HCT116 (cell line): ENCODE measurements at regions not wholly inside any gene's neighbourhood (a gene's known extent, or its start where the extent isn't known, plus 50 kb on each side); places are given as distances from the start of the nearest gene placed in this dataset.

Experiments
- ATAC-seq: fragments of 200-7000 bp; cut with Tn5 transposase; 2 replicates; pipeline ENCODE4 v1.9.1; 2020; ENCODE audit warnings: mild to moderate bottlenecking, moderate library complexity
- BruUV-seq: library from RNA; stranded (reverse); fragments of 400-500 nt; replicated peaks from 2 replicates; lab custom pipeline; 2021; lab: Mats Ljungman, UMichigan
- CTCF ChIA-PET: fragments of 300-600 bp; sonication (Branson Sonifier 250); formaldehyde crosslinking; loops from one replicate; lab custom pipeline; 2021; ENCODE audit warnings: antibody characterized with exemption; lab: Charles Lee
- POLR2A ChIA-PET: fragments of 300-600, 350-600 bp; sonication (Branson Sonifier 250); formaldehyde crosslinking; loops from one replicate; lab custom pipeline; 2021; ENCODE audit warnings: antibody characterized with exemption; lab: Charles Lee
- RAD21 ChIA-PET, 2 experiments: fragments of 300-600 bp; sonication (Branson Sonifier 250); formaldehyde crosslinking; loops; one replicate each; lab custom pipeline; 2023; ENCODE audit warnings: low total read pairs in 2 of 2; ENCODE audit not compliant: uncharacterized antibody in 2 of 2, unreplicated experiment in 2 of 2, low non-redundant PET in 1 of 2; lab: Charles Lee
- DNase-seq: peaks from one replicate; pipeline ENCODE4 v3.0.0-alpha.2; 2010; ENCODE audit warnings: low read depth, low spot score
- H2AFZ ChIP-seq: fragments of 200-600 bp; shearing (Covaris generic), sonication (generic); 2 replicates; pipeline ENCODE4 v1.6.1; 2017; ENCODE audit warnings: low read depth, mixed run types, mixed read lengths, antibody characterized with exemption, low read length; ENCODE audit not compliant: poor library complexity, severe bottlenecking
- H3K27ac ChIP-seq: 2 replicates; pipeline ENCODE4 v1.5.1; 2012; ENCODE audit warnings: low read depth, low read length
- H3K27me3 ChIP-seq: fragments of 200-600 bp; sonication (generic); 2 replicates; pipeline ENCODE4 v1.6.1; 2016; ENCODE audit warnings: mixed run types, low read length, mixed read lengths; ENCODE audit not compliant: insufficient read depth
- H3K36me3 ChIP-seq, 2 experiments: fragments of 200-500 bp in 1 of 2; fragments of 200-600 bp in 1 of 2; sonication (Bioruptor generic) in 1 of 2; sonication (generic) in 1 of 2; 2 replicates each; pipeline versions ENCODE4 v1.5.1 to v1.6.1; 2014 to 2016; ENCODE audit warnings: low read length in 2 of 2, inconsistent platforms in 1 of 2, mixed read lengths in 1 of 2, mixed run types in 1 of 2; ENCODE audit not compliant: insufficient read depth in 2 of 2, control insufficient read depth in 1 of 2
- H3K4me1 ChIP-seq, 2 experiments: fragments of 200-600 bp in 1 of 2; sonication (generic) in 1 of 2; 2 replicates each; pipeline versions ENCODE4 v1.5.1 to v1.6.1; 2012 to 2017; ENCODE audit warnings: low read length in 2 of 2, inconsistent platforms in 1 of 2, mild to moderate bottlenecking in 1 of 2, mixed read lengths in 1 of 2, mixed run types in 1 of 2, moderate library complexity in 1 of 2; ENCODE audit not compliant: insufficient read depth in 2 of 2, control insufficient read depth in 1 of 2
- H3K4me2 ChIP-seq: fragments of 200-600 bp; sonication (generic); 2 replicates; pipeline ENCODE4 v1.6.1; 2017; ENCODE audit warnings: mixed run types, low read length, mixed read lengths
- H3K4me3 ChIP-seq, 2 experiments: fragments of 200-600 bp in 1 of 2; sonication (generic) in 1 of 2; replicated peaks in 1 of 2; 2 replicates each; pipeline ENCODE4 v1.5.1; 2011 to 2016; ENCODE audit warnings: low read length in 2 of 2, control low read depth in 1 of 2, low read depth in 1 of 2, mild to moderate bottlenecking in 1 of 2, mixed read lengths in 1 of 2, mixed run types in 1 of 2
- H3K79me2 ChIP-seq: fragments of 200-600 bp; sonication (generic); 2 replicates; pipeline ENCODE4 v1.6.1; 2017; ENCODE audit warnings: mild to moderate bottlenecking, mixed run types, low read length, moderate library complexity, mixed read lengths; ENCODE audit not compliant: insufficient read depth
- H3K9ac ChIP-seq: fragments of 200-600 bp; sonication (generic); 2 replicates; pipeline ENCODE4 v1.6.1; 2016; ENCODE audit warnings: low read length, mixed read lengths
- H3K9me2 ChIP-seq: fragments of 200-600 bp; sonication (generic), shearing (Covaris generic); 2 replicates; pipeline ENCODE4 v1.6.1; 2017; ENCODE audit warnings: mixed run types, mild to moderate bottlenecking, moderate library complexity; ENCODE audit not compliant: insufficient read depth
- H3K9me3 ChIP-seq, 2 experiments: fragments of 200-500 bp in 1 of 2; fragments of 200-600 bp in 1 of 2; sonication (Bioruptor generic) in 1 of 2; sonication (generic) in 1 of 2; 2 replicates each; pipeline ENCODE4 v1.6.1; 2014 to 2017; ENCODE audit warnings: low read length in 2 of 2, mixed read lengths in 2 of 2, inconsistent platforms in 1 of 2, low read depth in 1 of 2, mild to moderate bottlenecking in 1 of 2, mixed run types in 1 of 2, moderate library complexity in 1 of 2; ENCODE audit not compliant: control insufficient read depth in 1 of 2, insufficient read depth in 1 of 2
- H4K20me1 ChIP-seq: fragments of 200-600 bp; sonication (generic), shearing (Covaris generic); 2 replicates; pipeline ENCODE4 v1.6.1; 2017; ENCODE audit warnings: mixed run types, mild to moderate bottlenecking, moderate library complexity; ENCODE audit not compliant: insufficient read depth
- CEBPB ChIP-seq: IDR thresholded peaks from 2 replicates; pipeline ENCODE4 v1.6.1; 2012; ENCODE audit warnings: low read depth
- EGR1 ChIP-seq: IDR thresholded peaks from 2 replicates; pipeline ENCODE4 v1.6.1; 2012; ENCODE audit warnings: low read depth
- ELF1 ChIP-seq: IDR thresholded peaks from 2 replicates; pipeline ENCODE4 v1.6.1; 2012; ENCODE audit warnings: low read depth, borderline replicate concordance
- EZH2 ChIP-seq: fragments of 200-600 bp; sonication (generic); IDR thresholded peaks from 2 replicates; pipeline ENCODE4 v1.6.1; 2017; ENCODE audit warnings: antibody characterized with exemption, mixed run types
- FOSL1 ChIP-seq: IDR thresholded peaks from 2 replicates; pipeline ENCODE4 v1.6.1; 2012; ENCODE audit warnings: low read depth
- POLR2A ChIP-seq: IDR thresholded peaks from 2 replicates; pipeline ENCODE4 v1.7.0; 2011; ENCODE audit warnings: borderline replicate concordance; ENCODE audit not compliant: insufficient read depth, insufficient read length; ENCODE audit errors: extremely low read depth
- POLR2AphosphoS5 ChIP-seq: IDR thresholded peaks from 2 replicates; pipeline ENCODE4 v1.6.1; 2011; ENCODE audit warnings: mild to moderate bottlenecking, low read depth, low read length, moderate library complexity
- REST ChIP-seq: IDR thresholded peaks from 2 replicates; pipeline ENCODE4 v1.6.1; 2012; ENCODE audit warnings: low read depth
- SIN3A ChIP-seq: IDR thresholded peaks from 2 replicates; pipeline ENCODE4 v1.6.1; 2012; ENCODE audit warnings: low read depth
- SP1 ChIP-seq: IDR thresholded peaks from 2 replicates; pipeline ENCODE4 v1.6.1; 2012; ENCODE audit warnings: low read depth
- SRF ChIP-seq: IDR thresholded peaks from 2 replicates; pipeline ENCODE4 v1.6.1; 2012; ENCODE audit warnings: low read depth
- TCF7L2 ChIP-seq: IDR thresholded peaks from 2 replicates; pipeline ENCODE4 v1.7.0; 2011; ENCODE audit warnings: borderline replicate concordance, inconsistent platforms; ENCODE audit not compliant: insufficient read depth, insufficient read length; ENCODE audit errors: extremely low read depth
- YY1 ChIP-seq: IDR thresholded peaks from 2 replicates; pipeline ENCODE4 v1.6.1; 2011; ENCODE audit warnings: low read length, low read depth, moderate library complexity, mild to moderate bottlenecking; ENCODE audit not compliant: insufficient replicate concordance; ENCODE audit errors: extremely low read depth
- ZBTB33 ChIP-seq: IDR thresholded peaks from 2 replicates; pipeline ENCODE4 v1.6.1; 2011; ENCODE audit warnings: mild to moderate bottlenecking, low read length, moderate library complexity; ENCODE audit not compliant: insufficient replicate concordance; ENCODE audit errors: extremely low read depth
- ZNF274 ChIP-seq: fragments of 200-500 bp; sonication (Bioruptor generic); IDR thresholded peaks from 2 replicates; pipeline ENCODE4 v1.6.1; 2014; ENCODE audit warnings: mild to moderate bottlenecking, low read depth, low read length, inconsistent platforms
- intact Hi-C: fragments of 100-400 bp; cut with micrococcal nuclease; formaldehyde crosslinking; loops from 2 replicates; pipeline ENCODE4 v1.10.0; 2022

GRCh38 chr13:86841264-86841663 lies 829.9 kb upstream of the SLITRK5 start:
- H3K79me2 ChIP-seq, result no peaks in the 10 kb centered on the region
- no peak overlapping the region for H3K4me2 ChIP-seq
- H3K36me3 ChIP-seq, result no peaks in the 10 kb centered on the region
- no TSS peak for BruUV-seq
- no peaks in the 10 kb centered on the region for H3K9me2 ChIP-seq
- intact Hi-C loops, result no loop called here
- no peaks in the 10 kb centered on the region for H3K4me1 ChIP-seq
- no peaks in the 10 kb centered on the region; a peak in 1 of 4 replicates for H3K9me3 ChIP-seq
- no peak for TF ChIP-seq ELF1
- no peak for TF ChIP-seq EGR1
- no peak for TF ChIP-seq ZNF274
- no peak for TF ChIP-seq POLR2AphosphoS5
- no peak for TF ChIP-seq EZH2
- TF ChIP-seq SRF, result no peak
- TF ChIP-seq SIN3A, result no peak
- TF ChIP-seq YY1, result no peak
- TF ChIP-seq CEBPB, result no peak
- TF ChIP-seq FOSL1, result no peak
- TF ChIP-seq SP1, result no peak
- no peak for TF ChIP-seq ZBTB33
- TF ChIP-seq TCF7L2, result no peak
- no peak for TF ChIP-seq POLR2A
- TF ChIP-seq REST, result no peak
- no peaks in the 10 kb centered on the region for H4K20me1 ChIP-seq
- no peak overlapping the region for H3K4me3 ChIP-seq
- ATAC-seq, result no peak
- ChIA-PET RAD21 (no interaction called here), POLR2A (no interaction called here), CTCF (no interaction called here)
- no peak overlapping the region for H2AFZ ChIP-seq
- no peak overlapping the region for H3K9ac ChIP-seq
- no peaks in the 10 kb centered on the region for H3K27me3 ChIP-seq
- no peak overlapping the region for H3K27ac ChIP-seq
- DNase-seq, result no peak
